Fibroblast of mammary gland (primary cell): ENCODE measurements at regions not wholly inside any gene's neighbourhood (a gene's known extent, or its start where the extent isn't known, plus 50 kb on each side); places are given as distances from the start of the nearest gene placed in this dataset.
"Not testable (repeated sequence)": the region's sequence is repeated elsewhere in the genome, so short reads cannot be mapped to it uniquely, and the experiment has no call there.

ENCODE experiments used
- DNase-seq: peaks from one replicate; pipeline ENCODE4 v3.0.0-alpha.2; 2010; ENCODE audit warnings: low read depth
- H3K4me3 ChIP-seq: 2 replicates; pipeline ENCODE4 v1.5.1; 2011; ENCODE audit warnings: low read depth, mild to moderate bottlenecking, low read length, moderate library complexity; ENCODE audit not compliant: control insufficient read depth

GRCh38 chr2:87691899-87692592 is 55.8 kb upstream of the PLGLB2 start:
- DNase-seq, H3K4me3 ChIP-seq: not testable (repeated sequence)

- DNase-seq, H3K4me3 ChIP-seq: not testable (repeated sequence)
Observed at GRCh38 chr2:87692914-87693313, 55.0 kb upstream of the PLGLB2 start.

- H3K4me3 ChIP-seq, DNase-seq: not testable (repeated sequence)
Observed at GRCh38 chr2:87693882-87694281, 54.0 kb upstream of the PLGLB2 start.

GRCh38 chr2:87695596-87696323 is 52.1 kb upstream of the PLGLB2 start:
- DNase-seq = peak; percentile 25
- not testable (repeated sequence) for H3K4me3 ChIP-seq
